ENCODE measurements at regions not wholly inside any gene's neighbourhood (a gene's known extent, or its start where the extent isn't known, plus 50 kb on each side); places are given as distances from the start of the nearest gene placed in this dataset.

- no peak overlapping the region for H3K27ac Mint-ChIP-seq
These were observed 483.5 kb downstream of the AGTPBP1 start for GRCh38 chr9:85258236-85258635.

GRCh38 chr9:85249313-85249621, 492.5 kb downstream of the AGTPBP1 start:
- no peak for TF ChIP-seq CTCF (IDR thresholded peaks at IDR 0.05)
- no peaks in the 10 kb centered on the region for H3K27me3 ChIP-seq (ENCODE audit: control insufficient read depth in 2 of 2, insufficient read depth in 2 of 2, low read length in 2 of 2)
- no peaks in the 10 kb centered on the region for H3K9me3 ChIP-seq (replicated peaks in 1 of 2; ENCODE audit: control insufficient read depth in 1 of 2, insufficient read depth in 1 of 2, low read length in 2 of 2)
- no peak overlapping the region for H3K27ac ChIP-seq (ENCODE audit: low read depth in 1 of 2, low read length in 2 of 2)
- H3K4me3 ChIP-seq (replicated peaks in 1 of 3; ENCODE audit: low read depth in 2 of 3, low read length in 3 of 3): no peak overlapping the region
- H3K4me1 ChIP-seq (ENCODE audit: control insufficient read depth in 1 of 2, insufficient read depth in 2 of 2, low read length in 2 of 2): no peaks in the 10 kb centered on the region
- H3K9ac ChIP-seq (ENCODE audit: insufficient read depth, low read length, poor library complexity, severe bottlenecking): no peak overlapping the region
- no peak overlapping the region for H3K4me3 Mint-ChIP-seq
- H4K20me1 ChIP-seq (ENCODE audit: insufficient read depth, low read length): no peaks in the 10 kb centered on the region
- H3K36me3 ChIP-seq (replicated peaks in 1 of 2; ENCODE audit: control insufficient read depth in 1 of 2, insufficient read depth in 2 of 2, low read length in 2 of 2): no peaks in the 10 kb centered on the region
- no peak overlapping the region for H3K27ac Mint-ChIP-seq
- H3K4me1 Mint-ChIP-seq: no peaks in the 10 kb centered on the region
- H3K27me3 Mint-ChIP-seq (ENCODE audit: low read depth in 3 of 3): peaks cover 0 to 3% (median 0%) of the 10 kb centered on the region in 3 donors
- intact Hi-C loops (cut with micrococcal nuclease): no loop called here
- 99% methylated on average over 4 of the region's 5 CpGs for WGBS (ENCODE audit: insufficient coverage)
- H2AFZ ChIP-seq (ENCODE audit: insufficient read depth, low read depth, low read length, poor library complexity, severe bottlenecking): no peak overlapping the region
- H3K4me2 ChIP-seq (replicated peaks; ENCODE audit: extremely low read depth, low read length, poor library complexity, severe bottlenecking): no peak overlapping the region
- no peaks in the 10 kb centered on the region for H3K36me3 Mint-ChIP-seq
- H3K9me3 Mint-ChIP-seq: peaks cover 0 to 2% (median 1%) of the 10 kb centered on the region in 7 donors
- no peak for DNase-seq
- no peaks in the 10 kb centered on the region for H3K79me2 ChIP-seq (ENCODE audit: insufficient read depth, low read length)

More at GRCh38 chr9:85258236-85258635, 483.5 kb downstream of the AGTPBP1 start:
- Mint-ChIP-seq H3K9me3 (peaks cover 2 to 15% (median 5%) of the 10 kb centered on the region in 7 donors), H3K4me1 (no peaks in the 10 kb centered on the region), H3K36me3 (no peaks in the 10 kb centered on the region), H3K4me3 (no peak overlapping the region), H3K27me3 (ENCODE audit: low read depth in 3 of 3) (peaks cover 0 to 3% (median 3%) of the 10 kb centered on the region in 3 donors)
- WGBS (ENCODE audit: insufficient coverage): 94% methylated on average over 4 of the region's 7 CpGs
- intact Hi-C loops (cut with micrococcal nuclease): no loop called here
- no peak overlapping the region for H3K27ac ChIP-seq (ENCODE audit: low read depth in 1 of 2, low read length in 2 of 2)
- H3K4me1 ChIP-seq (ENCODE audit: control insufficient read depth in 1 of 2, insufficient read depth in 2 of 2, low read length in 2 of 2): no peaks in the 10 kb centered on the region
- H3K79me2 ChIP-seq (ENCODE audit: insufficient read depth, low read length): no peaks in the 10 kb centered on the region
- no peak overlapping the region for H3K4me2 ChIP-seq (replicated peaks; ENCODE audit: extremely low read depth, low read length, poor library complexity, severe bottlenecking)
- H3K9ac ChIP-seq (ENCODE audit: insufficient read depth, low read length, poor library complexity, severe bottlenecking): no peak overlapping the region
- H3K4me3 ChIP-seq (replicated peaks in 1 of 3; ENCODE audit: low read depth in 2 of 3, low read length in 3 of 3): no peak overlapping the region
- no peaks in the 10 kb centered on the region for H3K36me3 ChIP-seq (replicated peaks in 1 of 2; ENCODE audit: control insufficient read depth in 1 of 2, insufficient read depth in 2 of 2, low read length in 2 of 2)
- DNase-seq: no peak
- H3K9me3 ChIP-seq (replicated peaks in 1 of 2; ENCODE audit: control insufficient read depth in 1 of 2, insufficient read depth in 1 of 2, low read length in 2 of 2): no peaks in the 10 kb centered on the region
- H4K20me1 ChIP-seq (ENCODE audit: insufficient read depth, low read length): no peaks in the 10 kb centered on the region
- no peak overlapping the region for H2AFZ ChIP-seq (ENCODE audit: insufficient read depth, low read depth, low read length, poor library complexity, severe bottlenecking)
- no peak for TF ChIP-seq CTCF (IDR thresholded peaks at IDR 0.05)
- no peaks in the 10 kb centered on the region for H3K27me3 ChIP-seq (ENCODE audit: control insufficient read depth in 2 of 2, insufficient read depth in 2 of 2, low read length in 2 of 2)

Measured in CD14-positive monocyte (primary cell).